Right atrium auricular region (tissue), 2 donors: ENCODE measurements at regions not wholly inside any gene's neighbourhood (a gene's known extent, or its start where the extent isn't known, plus 50 kb on each side); places are given as distances from the start of the nearest gene placed in this dataset.

Source experiments
- DNase-seq: peaks from one replicate; pipeline ENCODE4 v3.0.0-alpha.2; 2019; ENCODE audit warnings: low spot score
- H3K27ac ChIP-seq, 2 donors: fragments of 200-600 bp; sonication (generic); 1 replicate in 1 of 2; 2 replicates in 1 of 2; pipeline ENCODE4 v1.5.1; 2016 to 2019
- H3K27me3 ChIP-seq, 2 donors: fragments of 200-600 bp; sonication (generic); one replicate each; pipeline versions ENCODE4 v1.5.1 to v1.6.0; 2017 to 2019
- H3K36me3 ChIP-seq: fragments of 200-600 bp; sonication (generic); one replicate; pipeline ENCODE4 v1.5.1; 2016
- H3K4me1 ChIP-seq, 2 donors: fragments of 200-600 bp; sonication (generic); one replicate each; pipeline versions ENCODE4 v1.5.1 to v1.6.0; 2017 to 2019
- H3K4me3 ChIP-seq, 2 donors: fragments of 200-600 bp; sonication (generic); 1 replicate in 1 of 2; 2 replicates in 1 of 2; pipeline ENCODE4 v1.5.1; 2017 to 2019; ENCODE audit warnings: mild to moderate bottlenecking in 1 of 2, moderate library complexity in 1 of 2
- H3K9me3 ChIP-seq, 2 donors: fragments of 200-600 bp; sonication (generic); one replicate each; pipeline ENCODE4 v1.5.1; 2019
- CTCF ChIP-seq, 2 donors: fragments of 200-600 bp; sonication (generic); IDR thresholded peaks; one replicate each; pipeline ENCODE4 v1.5.1; 2019; ENCODE audit warnings: antibody characterized with exemption in 2 of 2

- Histone ChIP-seq H3K27ac (no peak overlapping the region), H3K36me3 (no peaks in the 10 kb centered on the region), H3K4me1 (no peaks in the 10 kb centered on the region), H3K9me3 (no peaks in the 10 kb centered on the region), H3K4me3 (no peak overlapping the region), H3K27me3 (no peaks in the 10 kb centered on the region)
- no peak for TF ChIP-seq CTCF (IDR thresholded peaks at IDR 0.05)
- no peak for DNase-seq
Observed at GRCh38 chr9:135255841-135256580, 168.5 kb downstream of the OLFM1 start.

- H3K27me3 ChIP-seq: no peaks in the 10 kb centered on the region
- TF ChIP-seq CTCF (IDR thresholded peaks at IDR 0.05): no peak
- no peaks in the 10 kb centered on the region for H3K9me3 ChIP-seq
- H3K27ac ChIP-seq: no peak overlapping the region
- H3K36me3 ChIP-seq: no peaks in the 10 kb centered on the region
- H3K4me3 ChIP-seq: no peak overlapping the region
- H3K4me1 ChIP-seq: no peaks in the 10 kb centered on the region
- DNase-seq: no peak
Observed at GRCh38 chr9:135256581-135257354, 169.3 kb downstream of the OLFM1 start.

GRCh38 chr9:135258461-135258860 is 171.0 kb downstream of the OLFM1 start:
- no peak for TF ChIP-seq CTCF (IDR thresholded peaks at IDR 0.05)
- H3K36me3 ChIP-seq: no peaks in the 10 kb centered on the region
- no peaks in the 10 kb centered on the region for H3K27me3 ChIP-seq
- H3K27ac ChIP-seq: no peak overlapping the region
- H3K4me3 ChIP-seq: no peak overlapping the region
- H3K9me3 ChIP-seq: no peaks in the 10 kb centered on the region
- no peaks in the 10 kb centered on the region for H3K4me1 ChIP-seq
- no peak for DNase-seq

GRCh38 chr9:135259273-135259672 is 171.8 kb downstream of the OLFM1 start:
- DNase-seq: no peak
- Histone ChIP-seq H3K36me3 (no peaks in the 10 kb centered on the region), H3K27ac (no peak overlapping the region), H3K4me1 (no peaks in the 10 kb centered on the region), H3K9me3 (no peaks in the 10 kb centered on the region), H3K27me3 (no peaks in the 10 kb centered on the region), H3K4me3 (no peak overlapping the region)
- TF ChIP-seq CTCF (IDR thresholded peaks at IDR 0.05): no peak

GRCh38 chr9:135260221-135261180 is 173.0 kb downstream of the OLFM1 start:
- no peak for DNase-seq
- no peaks in the 10 kb centered on the region for H3K27me3 ChIP-seq
- no peaks in the 10 kb centered on the region for H3K9me3 ChIP-seq

More at GRCh38 chr9:135260221-135261180, 173.0 kb downstream of the OLFM1 start:
- TF ChIP-seq CTCF (IDR thresholded peaks at IDR 0.05): no peak
- no peak overlapping the region for H3K4me3 ChIP-seq
- no peaks in the 10 kb centered on the region for H3K36me3 ChIP-seq
- no peaks in the 10 kb centered on the region for H3K4me1 ChIP-seq
- H3K27ac ChIP-seq: no peak overlapping the region
